Right hindlimb (tissue), 1 donor: ENCODE measurements at regions not wholly inside any gene's neighbourhood (a gene's known extent, or its start where the extent isn't known, plus 50 kb on each side); places are given as distances from the start of the nearest gene placed in this dataset.
"Not testable (repeated sequence)": the region's sequence is repeated elsewhere in the genome, so short reads cannot be mapped to it uniquely, and the experiment has no call there.

ENCODE experiments used
- DNase-seq: peaks from one replicate; pipeline ENCODE4 v3.0.0-alpha.2; 2018

- DNase-seq: no peak
These were observed 347.3 kb upstream of the IRX2 start for GRCh38 chr5:3098821-3099220.

GRCh38 chr5:3092664-3093063 is 341.2 kb upstream of the IRX2 start:
- no peak for DNase-seq

- DNase-seq: no peak
These were observed 340.7 kb upstream of the IRX2 start for GRCh38 chr5:3092211-3092610.

GRCh38 chr5:3091040-3091774 is 339.7 kb upstream of the IRX2 start:
- no peak for DNase-seq

GRCh38 chr5:3090305-3090704 is 338.8 kb upstream of the IRX2 start:
- DNase-seq: not testable (repeated sequence)

GRCh38 chr5:3080366-3080765 is 328.9 kb upstream of the IRX2 start:
- DNase-seq: no peak

- no peak for DNase-seq
These were observed 326.2 kb upstream of the IRX2 start for GRCh38 chr5:3077684-3078083.

GRCh38 chr5:3075309-3075708 is 323.8 kb upstream of the IRX2 start:
- DNase-seq: no peak

- DNase-seq: no peak
These were observed 316.9 kb upstream of the IRX2 start for GRCh38 chr5:3068401-3068800.

- DNase-seq: no peak
These were observed 308.8 kb upstream of the IRX2 start for GRCh38 chr5:3060283-3060682.

GRCh38 chr5:3059488-3059887 is 308.0 kb upstream of the IRX2 start:
- no peak for DNase-seq

- no peak for DNase-seq
These were observed 307.5 kb upstream of the IRX2 start for GRCh38 chr5:3058942-3059341.

- no peak for DNase-seq
These were observed 305.4 kb upstream of the IRX2 start for GRCh38 chr5:3056866-3057265.

GRCh38 chr5:3051400-3051799 is 299.9 kb upstream of the IRX2 start:
- no peak for DNase-seq

GRCh38 chr5:3050863-3051262 is 299.4 kb upstream of the IRX2 start:
- no peak for DNase-seq

- DNase-seq: no peak
These were observed 297.8 kb upstream of the IRX2 start for GRCh38 chr5:3049261-3049660.

- DNase-seq: no peak
These were observed 295.8 kb upstream of the IRX2 start for GRCh38 chr5:3047212-3047774.

GRCh38 chr5:3043600-3043999 is 292.1 kb upstream of the IRX2 start:
- DNase-seq: no peak

GRCh38 chr5:3041001-3041400 is 289.5 kb upstream of the IRX2 start:
- no peak for DNase-seq

GRCh38 chr5:3036041-3036788 is 284.7 kb upstream of the IRX2 start:
- DNase-seq: no peak

- no peak for DNase-seq
These were observed 284.0 kb upstream of the IRX2 start for GRCh38 chr5:3035452-3035851.

- DNase-seq: no peak
These were observed 283.4 kb upstream of the IRX2 start for GRCh38 chr5:3034881-3035280.

- no peak for DNase-seq
These were observed 283.0 kb upstream of the IRX2 start for GRCh38 chr5:3034449-3034848.

GRCh38 chr5:3033033-3033755 is 281.7 kb upstream of the IRX2 start:
- no peak for DNase-seq
